Activated T-cell treated with anti-CD3 and anti-CD28 coated beads, Interleukin-2, amount 50 U/mL, for 72 hours (primary cell): ENCODE measurements at regions not wholly inside any gene's neighbourhood (a gene's known extent, or its start where the extent isn't known, plus 50 kb on each side); places are given as distances from the start of the nearest gene placed in this dataset.

Experiments used
- ATAC-seq, 2 donors: fragments of 150-1000 bp; cut with Tn5 transposase; replicated peaks in 1 of 2; 2 replicates each; pipeline ENCODE4 v1.10.0; 2021; ENCODE audit warnings: moderate library complexity in 2 of 2, mild to moderate bottlenecking in 1 of 2
- DNase-seq, 2 donors: peaks; one replicate each; pipeline ENCODE4 v3.0.0; 2021 to 2022; ENCODE audit warnings: mixed read lengths in 1 of 2
- H3K27ac Mint-ChIP-seq: one replicate; pipeline ENCODE4 v1.8.0; 2022; ENCODE audit warnings: mild to moderate bottlenecking, moderate library complexity, mixed read lengths
- H3K27me3 Mint-ChIP-seq: one replicate; pipeline ENCODE4 v1.8.0; 2022; ENCODE audit warnings: low read depth, mixed read lengths
- H3K36me3 Mint-ChIP-seq, 2 donors: one replicate each; pipeline ENCODE4 v1.8.0; 2022; ENCODE audit warnings: mixed read lengths in 2 of 2, mild to moderate bottlenecking in 1 of 2; ENCODE audit not compliant: insufficient read depth in 2 of 2
- H3K4me1 Mint-ChIP-seq: one replicate; pipeline ENCODE4 v1.8.0; 2022; ENCODE audit warnings: low read depth, mixed read lengths
- H3K4me3 Mint-ChIP-seq, 2 donors: one replicate each; pipeline ENCODE4 v1.8.0; 2022; ENCODE audit warnings: mild to moderate bottlenecking in 2 of 2, mixed read lengths in 2 of 2, moderate library complexity in 2 of 2
- H3K9me3 Mint-ChIP-seq, 2 donors: one replicate each; pipeline ENCODE4 v1.8.0; 2022; ENCODE audit warnings: mixed read lengths in 2 of 2

- H3K4me1 Mint-ChIP-seq = no peaks in the 10 kb centered on the region
- ATAC-seq (no peak), DNase-seq (no peak)
- H3K9me3 Mint-ChIP-seq = no peaks in the 10 kb centered on the region
- peaks cover 12% of the 10 kb centered on the region for H3K27me3 Mint-ChIP-seq
- no peak overlapping the region for H3K4me3 Mint-ChIP-seq
- no peaks in the 10 kb centered on the region for H3K36me3 Mint-ChIP-seq
- no peak overlapping the region for H3K27ac Mint-ChIP-seq
Observed at GRCh38 chr7:148472406-148472805, 118.2 kb upstream of the C7orf33 start.

- Mint-ChIP-seq H3K27me3 (peaks cover 12% of the 10 kb centered on the region), H3K36me3 (no peaks in the 10 kb centered on the region), H3K4me3 (no peak overlapping the region), H3K9me3 (no peaks in the 10 kb centered on the region), H3K4me1 (no peaks in the 10 kb centered on the region), H3K27ac (no peak overlapping the region)
- no peak for DNase-seq
- ATAC-seq = no peak
Observed at GRCh38 chr7:148473703-148474480, 116.7 kb upstream of the C7orf33 start.

GRCh38 chr7:148474481-148475025 lies 116.0 kb upstream of the C7orf33 start:
- ATAC-seq (no peak), DNase-seq (no peak)
- H3K4me1 Mint-ChIP-seq = no peaks in the 10 kb centered on the region
- no peaks in the 10 kb centered on the region for H3K9me3 Mint-ChIP-seq
- peaks cover 12% of the 10 kb centered on the region for H3K27me3 Mint-ChIP-seq
- H3K4me3 Mint-ChIP-seq = no peak overlapping the region
- no peaks in the 10 kb centered on the region for H3K36me3 Mint-ChIP-seq
- no peak overlapping the region for H3K27ac Mint-ChIP-seq

GRCh38 chr7:148478551-148478950 lies 112.0 kb upstream of the C7orf33 start:
- no peaks in the 10 kb centered on the region for H3K36me3 Mint-ChIP-seq
- ATAC-seq (no peak), DNase-seq (no peak)
- no peak overlapping the region for H3K4me3 Mint-ChIP-seq
- H3K9me3 Mint-ChIP-seq = no peaks in the 10 kb centered on the region
- H3K4me1 Mint-ChIP-seq = no peaks in the 10 kb centered on the region
- H3K27ac Mint-ChIP-seq = no peak overlapping the region
- no peaks in the 10 kb centered on the region for H3K27me3 Mint-ChIP-seq

GRCh38 chr7:148480479-148481146 lies 110.0 kb upstream of the C7orf33 start:
- DNase-seq (no peak), ATAC-seq (no peak)
- Mint-ChIP-seq H3K4me3 (no peak overlapping the region), H3K4me1 (no peaks in the 10 kb centered on the region), H3K36me3 (no peaks in the 10 kb centered on the region), H3K27me3 (no peaks in the 10 kb centered on the region), H3K9me3 (no peaks in the 10 kb centered on the region), H3K27ac (no peak overlapping the region)

GRCh38 chr7:148481147-148481526 lies 109.4 kb upstream of the C7orf33 start:
- Mint-ChIP-seq H3K36me3 (no peaks in the 10 kb centered on the region), H3K9me3 (no peaks in the 10 kb centered on the region), H3K4me1 (no peaks in the 10 kb centered on the region), H3K27me3 (no peaks in the 10 kb centered on the region), H3K4me3 (no peak overlapping the region), H3K27ac (no peak overlapping the region)
- no peak for DNase-seq
- no peak for ATAC-seq

GRCh38 chr7:148481971-148482626 lies 108.5 kb upstream of the C7orf33 start:
- Mint-ChIP-seq H3K4me3 (no peak overlapping the region), H3K27me3 (no peaks in the 10 kb centered on the region), H3K27ac (no peak overlapping the region), H3K4me1 (no peaks in the 10 kb centered on the region), H3K9me3 (no peaks in the 10 kb centered on the region), H3K36me3 (no peaks in the 10 kb centered on the region)
- ATAC-seq = no peak
- DNase-seq = no peak

GRCh38 chr7:148483515-148484308 lies 106.9 kb upstream of the C7orf33 start:
- no peak overlapping the region for H3K27ac Mint-ChIP-seq

GRCh38 chr7:148484486-148484885 lies 106.1 kb upstream of the C7orf33 start:
- no peaks in the 10 kb centered on the region for H3K4me1 Mint-ChIP-seq
- DNase-seq (no peak), ATAC-seq (no peak)
- H3K36me3 Mint-ChIP-seq = no peaks in the 10 kb centered on the region
- no peaks in the 10 kb centered on the region for H3K9me3 Mint-ChIP-seq
- no peak overlapping the region for H3K4me3 Mint-ChIP-seq
- no peaks in the 10 kb centered on the region for H3K27me3 Mint-ChIP-seq
- no peak overlapping the region for H3K27ac Mint-ChIP-seq

More at GRCh38 chr7:148483515-148484308, 106.9 kb upstream of the C7orf33 start:
- Mint-ChIP-seq H3K9me3 (no peaks in the 10 kb centered on the region), H3K4me3 (no peak overlapping the region), H3K4me1 (no peaks in the 10 kb centered on the region), H3K27me3 (no peaks in the 10 kb centered on the region), H3K36me3 (no peaks in the 10 kb centered on the region)
- DNase-seq (no peak), ATAC-seq (no peak)

- H3K9me3 Mint-ChIP-seq = no peaks in the 10 kb centered on the region
- no peaks in the 10 kb centered on the region for H3K36me3 Mint-ChIP-seq
- peaks cover under 1% of the 10 kb centered on the region for H3K27me3 Mint-ChIP-seq
- DNase-seq = no peak
- no peak for ATAC-seq
- H3K4me3 Mint-ChIP-seq = no peak overlapping the region
- no peak overlapping the region for H3K27ac Mint-ChIP-seq
- H3K4me1 Mint-ChIP-seq = no peaks in the 10 kb centered on the region
Observed at GRCh38 chr7:148485618-148486017, 104.9 kb upstream of the C7orf33 start.

GRCh38 chr7:148486937-148487336 lies 103.6 kb upstream of the C7orf33 start:
- Mint-ChIP-seq H3K27me3 (peaks cover 14% of the 10 kb centered on the region), H3K36me3 (no peaks in the 10 kb centered on the region), H3K27ac (no peak overlapping the region), H3K9me3 (no peaks in the 10 kb centered on the region), H3K4me1 (no peaks in the 10 kb centered on the region), H3K4me3 (no peak overlapping the region)
- DNase-seq (no peak), ATAC-seq (no peak)

- H3K36me3 Mint-ChIP-seq = no peaks in the 10 kb centered on the region
- peaks cover 24% of the 10 kb centered on the region for H3K27me3 Mint-ChIP-seq
- no peak overlapping the region for H3K4me3 Mint-ChIP-seq
- ATAC-seq (no peak), DNase-seq (no peak)
- H3K9me3 Mint-ChIP-seq = peaks cover 0 to 1% of the 10 kb centered on the region in 2 donors
- no peak overlapping the region for H3K27ac Mint-ChIP-seq
- H3K4me1 Mint-ChIP-seq = no peaks in the 10 kb centered on the region
Observed at GRCh38 chr7:148487912-148488311, 102.7 kb upstream of the C7orf33 start.

GRCh38 chr7:148489678-148490077 lies 100.9 kb upstream of the C7orf33 start:
- Mint-ChIP-seq H3K4me1 (no peaks in the 10 kb centered on the region), H3K27me3 (peaks cover 27% of the 10 kb centered on the region), H3K9me3 (peaks cover 0 to 1% of the 10 kb centered on the region in 2 donors), H3K4me3 (no peak overlapping the region), H3K36me3 (no peaks in the 10 kb centered on the region), H3K27ac (no peak overlapping the region)
- no peak for DNase-seq
- ATAC-seq = no peak
